WI38 (cell line): ENCODE measurements at regions not wholly inside any gene's neighbourhood (a gene's known extent, or its start where the extent isn't known, plus 50 kb on each side); places are given as distances from the start of the nearest gene placed in this dataset.

Source experiments
- H3K4me3 ChIP-seq: 2 replicates; pipeline ENCODE4 v1.5.1; 2011; ENCODE audit warnings: low read depth, mild to moderate bottlenecking, control low read depth, low read length
- TF ChIP-seq, protein P1 (sequence below): IDR thresholded peaks from 2 replicates; pipeline ENCODE4 v1.5.1; 2012; ENCODE audit warnings: low read depth, mild to moderate bottlenecking, control low read depth, low read length

DNA sequence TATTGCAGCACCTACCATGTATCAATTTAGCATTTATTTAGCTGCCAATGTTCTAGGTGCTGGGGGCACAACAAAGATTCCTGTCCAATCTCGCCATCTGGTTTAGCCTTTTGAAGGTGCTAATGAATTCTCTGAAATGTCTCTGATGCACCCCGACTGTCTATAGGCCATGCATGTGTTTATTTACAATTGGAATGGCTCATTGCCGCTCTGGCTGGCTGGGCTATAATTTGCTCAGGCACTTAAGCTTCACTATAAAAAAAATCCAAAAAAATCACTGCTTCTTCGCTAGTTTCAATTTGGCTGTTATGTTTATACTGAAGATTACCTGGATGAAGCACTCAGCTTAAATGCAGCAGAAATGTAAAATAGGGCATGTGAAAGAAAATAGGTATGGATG, 115.0 kb upstream of the PAX6 start:
- TF ChIP-seq, protein P1, sequence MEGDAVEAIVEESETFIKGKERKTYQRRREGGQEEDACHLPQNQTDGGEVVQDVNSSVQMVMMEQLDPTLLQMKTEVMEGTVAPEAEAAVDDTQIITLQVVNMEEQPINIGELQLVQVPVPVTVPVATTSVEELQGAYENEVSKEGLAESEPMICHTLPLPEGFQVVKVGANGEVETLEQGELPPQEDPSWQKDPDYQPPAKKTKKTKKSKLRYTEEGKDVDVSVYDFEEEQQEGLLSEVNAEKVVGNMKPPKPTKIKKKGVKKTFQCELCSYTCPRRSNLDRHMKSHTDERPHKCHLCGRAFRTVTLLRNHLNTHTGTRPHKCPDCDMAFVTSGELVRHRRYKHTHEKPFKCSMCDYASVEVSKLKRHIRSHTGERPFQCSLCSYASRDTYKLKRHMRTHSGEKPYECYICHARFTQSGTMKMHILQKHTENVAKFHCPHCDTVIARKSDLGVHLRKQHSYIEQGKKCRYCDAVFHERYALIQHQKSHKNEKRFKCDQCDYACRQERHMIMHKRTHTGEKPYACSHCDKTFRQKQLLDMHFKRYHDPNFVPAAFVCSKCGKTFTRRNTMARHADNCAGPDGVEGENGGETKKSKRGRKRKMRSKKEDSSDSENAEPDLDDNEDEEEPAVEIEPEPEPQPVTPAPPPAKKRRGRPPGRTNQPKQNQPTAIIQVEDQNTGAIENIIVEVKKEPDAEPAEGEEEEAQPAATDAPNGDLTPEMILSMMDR = no peak
- no peak overlapping the region for H3K4me3 ChIP-seq

GRCh38 chr11:31922450-31922849, 111.3 kb upstream of the PAX6 start:
- H3K4me3 ChIP-seq = no peak overlapping the region
- TF ChIP-seq, protein P1 = no peak

DNA sequence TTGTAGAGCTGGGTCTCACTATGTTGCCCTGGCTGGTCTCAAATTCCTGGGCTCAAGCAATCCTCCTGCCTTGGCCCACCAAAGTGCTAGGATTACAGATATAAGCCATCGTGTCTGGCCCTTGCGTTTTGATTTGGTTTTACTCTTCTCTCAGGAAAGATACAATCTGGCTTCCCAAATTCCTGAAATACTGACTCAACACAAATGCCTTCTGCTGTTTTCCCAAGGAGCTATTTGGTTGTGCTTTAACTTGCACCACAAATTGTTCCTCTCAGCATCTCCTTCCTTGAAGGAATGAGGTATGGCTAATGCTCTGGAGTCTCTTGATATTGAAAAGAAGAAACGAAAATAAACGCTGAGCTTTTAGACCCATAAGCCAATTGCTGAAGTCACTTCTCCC, 110.0 kb upstream of the PAX6 start:
- no peak overlapping the region for H3K4me3 ChIP-seq
- TF ChIP-seq, protein P1 = no peak

- no peak overlapping the region for H3K4me3 ChIP-seq
- TF ChIP-seq, protein P1 = no peak
These were observed 108.1 kb upstream of the PAX6 start for GRCh38 chr11:31919175-31919574.

GRCh38 chr11:31915867-31916266, 104.7 kb upstream of the PAX6 start:
- no peak overlapping the region for H3K4me3 ChIP-seq

GRCh38 chr11:31913985-31914384, 102.9 kb upstream of the PAX6 start:
- TF ChIP-seq, protein P1 = no peak
- no peak overlapping the region for H3K4me3 ChIP-seq

More at GRCh38 chr11:31915867-31916266, 104.7 kb upstream of the PAX6 start:
- TF ChIP-seq, protein P1 = no peak

- TF ChIP-seq, protein P1 = no peak
- no peak overlapping the region for H3K4me3 ChIP-seq
These were observed 101.7 kb upstream of the PAX6 start for GRCh38 chr11:31912808-31913207.
